Stimulated activated memory B cell treated with anti-CD40 and anti-IgM and Interleukin-4, amounts not matched to agents 10 μg/mL and 1 μg/mL and 100 μg/mL, for 72 hours (primary cell): ENCODE measurements at regions not wholly inside any gene's neighbourhood (a gene's known extent, or its start where the extent isn't known, plus 50 kb on each side); places are given as distances from the start of the nearest gene placed in this dataset.

ENCODE experiments used
- ATAC-seq: fragments of 150-1000 bp; cut with Tn5 transposase; 2 replicates; pipeline ENCODE4 v1.10.0; 2021
- H3K27ac Mint-ChIP-seq: one replicate; pipeline ENCODE4 v1.8.0; 2022; ENCODE audit warnings: mild to moderate bottlenecking, mixed read lengths
- H3K27me3 Mint-ChIP-seq: one replicate; pipeline ENCODE4 v1.8.0; 2022; ENCODE audit warnings: mixed read lengths
- H3K36me3 Mint-ChIP-seq: one replicate; pipeline ENCODE4 v1.8.0; 2022; ENCODE audit warnings: mixed read lengths
- H3K4me1 Mint-ChIP-seq: one replicate; pipeline ENCODE4 v1.8.0; 2022; ENCODE audit warnings: mixed read lengths
- H3K4me3 Mint-ChIP-seq: one replicate; pipeline ENCODE4 v1.8.0; 2022; ENCODE audit warnings: mild to moderate bottlenecking, moderate library complexity, mixed read lengths
- H3K9me3 Mint-ChIP-seq: one replicate; pipeline ENCODE4 v1.8.0; 2022; ENCODE audit warnings: mixed read lengths

GRCh38 chr2:14684516-14684915 is 52.0 kb downstream of the LRATD1 start:
- Mint-ChIP-seq H3K4me3 (no peak overlapping the region), H3K27me3 (no peaks in the 10 kb centered on the region), H3K4me1 (no peaks in the 10 kb centered on the region), H3K9me3 (peaks cover 5% of the 10 kb centered on the region), H3K27ac (no peak overlapping the region), H3K36me3 (no peaks in the 10 kb centered on the region)
- ATAC-seq = no peak

- H3K27ac Mint-ChIP-seq = no peak overlapping the region
- ATAC-seq = no peak
- H3K27me3 Mint-ChIP-seq = no peaks in the 10 kb centered on the region
- no peaks in the 10 kb centered on the region for H3K4me1 Mint-ChIP-seq
- H3K36me3 Mint-ChIP-seq = no peaks in the 10 kb centered on the region
- H3K9me3 Mint-ChIP-seq = peaks cover 13% of the 10 kb centered on the region
- no peak overlapping the region for H3K4me3 Mint-ChIP-seq
Measured at GRCh38 chr2:14690926-14691325, 58.4 kb downstream of the LRATD1 start.

- no peak overlapping the region for H3K27ac Mint-ChIP-seq
- no peaks in the 10 kb centered on the region for H3K36me3 Mint-ChIP-seq
- H3K9me3 Mint-ChIP-seq = peaks cover 10% of the 10 kb centered on the region
- no peaks in the 10 kb centered on the region for H3K27me3 Mint-ChIP-seq
- ATAC-seq = no peak
- H3K4me1 Mint-ChIP-seq = no peaks in the 10 kb centered on the region
- no peak overlapping the region for H3K4me3 Mint-ChIP-seq
Measured at GRCh38 chr2:14693874-14694273, 61.4 kb downstream of the LRATD1 start.

- Mint-ChIP-seq H3K4me3 (no peak overlapping the region), H3K27ac (no peak overlapping the region), H3K36me3 (no peaks in the 10 kb centered on the region), H3K4me1 (no peaks in the 10 kb centered on the region), H3K9me3 (peaks cover 5% of the 10 kb centered on the region), H3K27me3 (no peaks in the 10 kb centered on the region)
- no peak for ATAC-seq
Measured at GRCh38 chr2:14700753-14701152, 68.2 kb downstream of the LRATD1 start.

- Mint-ChIP-seq H3K4me3 (no peak overlapping the region), H3K4me1 (no peaks in the 10 kb centered on the region), H3K27me3 (no peaks in the 10 kb centered on the region), H3K27ac (no peak overlapping the region), H3K9me3 (peaks cover 7% of the 10 kb centered on the region), H3K36me3 (no peaks in the 10 kb centered on the region)
- ATAC-seq = no peak
Measured at GRCh38 chr2:14702258-14702657, 69.7 kb downstream of the LRATD1 start.

- Mint-ChIP-seq H3K36me3 (no peaks in the 10 kb centered on the region), H3K9me3 (peaks cover 3% of the 10 kb centered on the region), H3K4me3 (no peak overlapping the region), H3K27me3 (no peaks in the 10 kb centered on the region), H3K27ac (no peak overlapping the region), H3K4me1 (no peaks in the 10 kb centered on the region)
- ATAC-seq = no peak
Measured at GRCh38 chr2:14706201-14706600, 73.7 kb downstream of the LRATD1 start.

GRCh38 chr2:14712111-14712510 is 79.6 kb downstream of the LRATD1 start:
- no peaks in the 10 kb centered on the region for H3K9me3 Mint-ChIP-seq
- H3K36me3 Mint-ChIP-seq = no peaks in the 10 kb centered on the region
- ATAC-seq = no peak
- H3K27ac Mint-ChIP-seq = no peak overlapping the region
- H3K4me3 Mint-ChIP-seq = no peak overlapping the region
- H3K27me3 Mint-ChIP-seq = no peaks in the 10 kb centered on the region
- H3K4me1 Mint-ChIP-seq = no peaks in the 10 kb centered on the region

GRCh38 chr2:14713248-14713647 is 80.7 kb downstream of the LRATD1 start:
- Mint-ChIP-seq H3K4me1 (no peaks in the 10 kb centered on the region), H3K36me3 (no peaks in the 10 kb centered on the region), H3K9me3 (no peaks in the 10 kb centered on the region), H3K27ac (no peak overlapping the region), H3K4me3 (no peak overlapping the region), H3K27me3 (no peaks in the 10 kb centered on the region)
- ATAC-seq = no peak

GRCh38 chr2:14715600-14715999 is 83.1 kb downstream of the LRATD1 start:
- ATAC-seq = no peak
- Mint-ChIP-seq H3K27me3 (no peaks in the 10 kb centered on the region), H3K9me3 (no peaks in the 10 kb centered on the region), H3K4me3 (no peak overlapping the region), H3K27ac (no peak overlapping the region), H3K4me1 (no peaks in the 10 kb centered on the region), H3K36me3 (no peaks in the 10 kb centered on the region)

GRCh38 chr2:14716319-14716718 is 83.8 kb downstream of the LRATD1 start:
- Mint-ChIP-seq H3K4me1 (no peaks in the 10 kb centered on the region), H3K9me3 (no peaks in the 10 kb centered on the region), H3K27me3 (no peaks in the 10 kb centered on the region), H3K36me3 (no peaks in the 10 kb centered on the region), H3K27ac (no peak overlapping the region), H3K4me3 (no peak overlapping the region)
- no peak for ATAC-seq

GRCh38 chr2:14717131-14717530 is 84.6 kb downstream of the LRATD1 start:
- no peaks in the 10 kb centered on the region for H3K36me3 Mint-ChIP-seq
- H3K4me1 Mint-ChIP-seq = no peaks in the 10 kb centered on the region
- H3K9me3 Mint-ChIP-seq = no peaks in the 10 kb centered on the region
- H3K27ac Mint-ChIP-seq = no peak overlapping the region
- no peak overlapping the region for H3K4me3 Mint-ChIP-seq
- ATAC-seq = no peak
- H3K27me3 Mint-ChIP-seq = no peaks in the 10 kb centered on the region

- Mint-ChIP-seq H3K4me1 (no peaks in the 10 kb centered on the region), H3K36me3 (no peaks in the 10 kb centered on the region), H3K27ac (no peak overlapping the region), H3K9me3 (no peaks in the 10 kb centered on the region), H3K27me3 (no peaks in the 10 kb centered on the region), H3K4me3 (no peak overlapping the region)
- no peak for ATAC-seq
Measured at GRCh38 chr2:14720319-14720718, 87.8 kb downstream of the LRATD1 start.

- no peaks in the 10 kb centered on the region for H3K4me1 Mint-ChIP-seq
- ATAC-seq = no peak
- H3K9me3 Mint-ChIP-seq = no peaks in the 10 kb centered on the region
- no peaks in the 10 kb centered on the region for H3K27me3 Mint-ChIP-seq
- H3K27ac Mint-ChIP-seq = no peak overlapping the region
- H3K36me3 Mint-ChIP-seq = no peaks in the 10 kb centered on the region
- no peak overlapping the region for H3K4me3 Mint-ChIP-seq
Measured at GRCh38 chr2:14720739-14721138, 88.2 kb downstream of the LRATD1 start.

- H3K9me3 Mint-ChIP-seq = no peaks in the 10 kb centered on the region
- H3K4me1 Mint-ChIP-seq = no peaks in the 10 kb centered on the region
- no peak overlapping the region for H3K4me3 Mint-ChIP-seq
- no peaks in the 10 kb centered on the region for H3K27me3 Mint-ChIP-seq
- H3K27ac Mint-ChIP-seq = no peak overlapping the region
- no peaks in the 10 kb centered on the region for H3K36me3 Mint-ChIP-seq
- ATAC-seq = no peak
Measured at GRCh38 chr2:14722904-14723570, 90.5 kb downstream of the LRATD1 start.

GRCh38 chr2:14723684-14724083 is 91.2 kb downstream of the LRATD1 start:
- Mint-ChIP-seq H3K4me1 (no peaks in the 10 kb centered on the region), H3K27ac (no peak overlapping the region), H3K4me3 (no peak overlapping the region), H3K27me3 (no peaks in the 10 kb centered on the region), H3K36me3 (no peaks in the 10 kb centered on the region), H3K9me3 (no peaks in the 10 kb centered on the region)
- ATAC-seq = no peak

- no peaks in the 10 kb centered on the region for H3K27me3 Mint-ChIP-seq
- ATAC-seq = no peak
Measured at GRCh38 chr2:14735696-14736095, 103.2 kb downstream of the LRATD1 start.

GRCh38 chr2:14737201-14737600 is 104.7 kb downstream of the LRATD1 start:
- H3K36me3 Mint-ChIP-seq = no peaks in the 10 kb centered on the region
- no peak for ATAC-seq
- no peaks in the 10 kb centered on the region for H3K27me3 Mint-ChIP-seq
- peaks cover 3% of the 10 kb centered on the region for H3K9me3 Mint-ChIP-seq
- H3K27ac Mint-ChIP-seq = no peak overlapping the region
- no peak overlapping the region for H3K4me3 Mint-ChIP-seq
- no peaks in the 10 kb centered on the region for H3K4me1 Mint-ChIP-seq

More at GRCh38 chr2:14735696-14736095, 103.2 kb downstream of the LRATD1 start:
- H3K4me3 Mint-ChIP-seq = no peak overlapping the region
- no peaks in the 10 kb centered on the region for H3K4me1 Mint-ChIP-seq
- H3K9me3 Mint-ChIP-seq = peaks cover 3% of the 10 kb centered on the region
- no peaks in the 10 kb centered on the region for H3K36me3 Mint-ChIP-seq
- H3K27ac Mint-ChIP-seq = no peak overlapping the region
